WTC11 (cell line): ENCODE measurements at regions not wholly inside any gene's neighbourhood (a gene's known extent, or its start where the extent isn't known, plus 50 kb on each side); places are given as distances from the start of the nearest gene placed in this dataset.

Source experiments
- ATAC-seq: fragments of 200-7000 bp; cut with Tn5 transposase; 2 replicates; pipeline ENCODE4 v1.10.0; 2021; ENCODE audit warnings: mild to moderate bottlenecking, moderate library complexity
- CTCF ChIA-PET: fragments of 300-600 bp; sonication (Branson Sonifier 250); formaldehyde crosslinking; loops from one replicate; lab custom pipeline; 2021; ENCODE audit warnings: antibody characterized with exemption; lab: Charles Lee
- POLR2A ChIA-PET: fragments of 350-600 bp; sonication (Branson Sonifier 250); formaldehyde crosslinking; loops from one replicate; lab custom pipeline; 2021; ENCODE audit warnings: antibody characterized with exemption; lab: Charles Lee
- DNase-seq: peaks from one replicate; pipeline ENCODE4 v3.0.0; 2021; ENCODE audit warnings: low spot score
- H3K27ac Mint-ChIP-seq: 2 replicates; pipeline ENCODE4 v1.8.0; 2021; ENCODE audit warnings: mixed read lengths
- H3K27me3 Mint-ChIP-seq: 2 replicates; pipeline ENCODE4 v1.8.0; 2021; ENCODE audit warnings: low read depth, mild to moderate bottlenecking, moderate library complexity, mixed read lengths
- H3K36me3 Mint-ChIP-seq: 2 replicates; pipeline ENCODE4 v1.8.0; 2021; ENCODE audit warnings: mixed read lengths
- H3K4me1 Mint-ChIP-seq: 2 replicates; pipeline ENCODE4 v1.8.0; 2022; ENCODE audit warnings: mixed read lengths
- H3K4me3 Mint-ChIP-seq: 2 replicates; pipeline ENCODE4 v1.8.0; 2021; ENCODE audit warnings: mild to moderate bottlenecking, moderate library complexity, mixed read lengths
- H3K9me3 Mint-ChIP-seq: 2 replicates; pipeline ENCODE4 v1.8.0; 2021; ENCODE audit warnings: mixed read lengths
- ARID4B ChIP-seq: sonication (generic); formaldehyde crosslinking; IDR thresholded peaks from 2 replicates; pipeline ENCODE4 v1.8.0; 2023; ENCODE audit warnings: missing genetic modification reagents, mild to moderate bottlenecking, borderline replicate concordance
- ATF1 ChIP-seq: sonication (generic); formaldehyde crosslinking; IDR thresholded peaks from 2 replicates; pipeline ENCODE4 v1.8.1; 2023; ENCODE audit warnings: mild to moderate bottlenecking, moderate library complexity, missing genetic modification reagents
- E2F4 ChIP-seq: sonication (generic); formaldehyde crosslinking; IDR thresholded peaks from 2 replicates; pipeline ENCODE4 v1.8.1; 2022; ENCODE audit warnings: low read depth, mild to moderate bottlenecking, moderate library complexity, missing genetic modification reagents, borderline replicate concordance
- ERG ChIP-seq: fragments of 250-450 bp; sonication (Bioruptor Pico); IDR thresholded peaks from 2 replicates; pipeline ENCODE4 v1.8.0; 2021; ENCODE audit warnings: mild to moderate bottlenecking
- FOXP4 ChIP-seq: sonication (generic); formaldehyde crosslinking; IDR thresholded peaks from 2 replicates; pipeline ENCODE4 v1.8.0; 2022; ENCODE audit warnings: mild to moderate bottlenecking, missing genetic modification reagents
- HMGA2 ChIP-seq: fragments of 250-450 bp; sonication (Bioruptor Pico); IDR thresholded peaks from 2 replicates; pipeline ENCODE4 v1.4.0; 2021; ENCODE audit warnings: mild to moderate bottlenecking, moderate library complexity
- MYBL2 ChIP-seq: sonication (generic); formaldehyde crosslinking; IDR thresholded peaks from 2 replicates; pipeline ENCODE4 v1.8.1; 2023; ENCODE audit warnings: mild to moderate bottlenecking, moderate library complexity, missing genetic modification reagents
- NFATC4 ChIP-seq: fragments of 250-450 bp; sonication (Bioruptor Pico); IDR thresholded peaks from 2 replicates; pipeline ENCODE4 v1.9.0; 2021; ENCODE audit warnings: mild to moderate bottlenecking
- NFE2L1 ChIP-seq: sonication (generic); formaldehyde crosslinking; IDR thresholded peaks from 2 replicates; pipeline ENCODE4 v1.8.1; 2023; ENCODE audit warnings: missing genetic modification reagents
- RORB ChIP-seq: fragments of 250-450 bp; sonication (Bioruptor Pico); IDR thresholded peaks from 2 replicates; pipeline ENCODE4 v1.9.0; 2021; ENCODE audit warnings: mild to moderate bottlenecking
- SMAD4 ChIP-seq: sonication (generic); formaldehyde crosslinking; IDR thresholded peaks from 2 replicates; pipeline ENCODE4 v1.8.0; 2022; ENCODE audit warnings: mild to moderate bottlenecking, missing genetic modification reagents
- ZBTB21 ChIP-seq: sonication (generic); formaldehyde crosslinking; IDR thresholded peaks from 2 replicates; pipeline ENCODE4 v1.8.1; 2023; ENCODE audit warnings: mild to moderate bottlenecking, missing genetic modification reagents, borderline replicate concordance
- ZBTB43 ChIP-seq: sonication (generic); formaldehyde crosslinking; IDR thresholded peaks from 2 replicates; pipeline ENCODE4 v1.8.1; 2023; ENCODE audit warnings: mild to moderate bottlenecking, missing genetic modification reagents
- ZNF425 ChIP-seq: fragments of 250-450 bp; sonication (Bioruptor Pico); conservative IDR thresholded peaks from 2 replicates; pipeline ENCODE4 v1.9.0; 2021; ENCODE audit warnings: mild to moderate bottlenecking

GRCh38 chr21:32214654-32215305 lies 64.1 kb downstream of the MIS18A start (continued):
- TF ChIP-seq ZBTB43 (CRISPR knock-in tag) (no peak), NFATC4 (CRISPR knock-in tag) (no peak), ZBTB21 (no peak), E2F4 (CRISPR knock-in tag) (no peak), ARID4B (CRISPR knock-in tag) (no peak), ERG (CRISPR knock-in tag) (no peak), RORB (CRISPR knock-in tag) (no peak), FOXP4 (no peak), MYBL2 (no peak), ZNF425 (CRISPR knock-in tag) (no peak), HMGA2 (CRISPR knock-in tag) (no peak)

- ChIA-PET CTCF (interaction anchor here (0.7 kb wide), 1 partner anchor 116 kb away, joined by 3 read pairs; no protein-coding TSS in a partner anchor), POLR2A (no interaction called here)
- Mint-ChIP-seq H3K4me3 (no peak overlapping the region), H3K27me3 (no peaks in the 10 kb centered on the region), H3K36me3 (0 out of 2 replicates have a peak, but pooled peaks cover 2% of the 10 kb centered on the region), H3K9me3 (peaks cover 19% of the 10 kb centered on the region), H3K4me1 (no peaks in the 10 kb centered on the region), H3K27ac (no peak overlapping the region)
- DNase-seq (no peak), ATAC-seq (no peak)
- TF ChIP-seq SMAD4 (CRISPR knock-in tag) = no peak
- no peak for TF ChIP-seq NFE2L1
- no peak for TF ChIP-seq ATF1
Measured at GRCh38 chr21:32212116-32212515, 66.7 kb downstream of the MIS18A start.
